Brain microvascular endothelial cell (primary cell): ENCODE measurements at regions not wholly inside any gene's neighbourhood (a gene's known extent, or its start where the extent isn't known, plus 50 kb on each side); places are given as distances from the start of the nearest gene placed in this dataset.

ENCODE experiments used
- DNase-seq: peaks from one replicate; pipeline ENCODE4 v3.0.0-alpha.2; 2020
- H3K27ac ChIP-seq: fragments of 250-450 bp; sonication (Bioruptor Pico); 2 replicates; pipeline ENCODE4 v1.5.1; 2020; ENCODE audit warnings: mild to moderate bottlenecking, moderate library complexity
- H3K27me3 ChIP-seq: fragments of 250-450 bp; sonication (Bioruptor Pico); replicated peaks from 2 replicates; pipeline ENCODE4 v1.5.1; 2020; ENCODE audit warnings: mild to moderate bottlenecking
- H3K36me3 ChIP-seq: fragments of 250-450 bp; sonication (Bioruptor Pico); replicated peaks from 2 replicates; pipeline ENCODE4 v1.5.1; 2020; ENCODE audit warnings: mild to moderate bottlenecking
- H3K4me3 ChIP-seq: 2 replicates; pipeline ENCODE4 v1.5.1; 2011; ENCODE audit warnings: low read depth, mild to moderate bottlenecking, control low read depth, low read length, moderate library complexity
- CTCF ChIP-seq: IDR thresholded peaks from 2 replicates; pipeline ENCODE4 v1.5.1; 2011; ENCODE audit warnings: low read depth, mild to moderate bottlenecking, moderate library complexity, low read length, control low read depth, inconsistent platforms; ENCODE audit errors: missing control alignments
- in situ Hi-C: cut with HindIII; loops from 2 replicates; pipeline ENCODE4 v1.10.0; 2017; ENCODE audit warnings: low sequenced_read_pairs, low pct_ligation_motif_present

GRCh38 chr7:106397994-106398393, 113.2 kb upstream of the NAMPT start:
- in situ Hi-C loops: no loop called here
- Histone ChIP-seq H3K27ac (no peak overlapping the region), H3K27me3 (no peaks in the 10 kb centered on the region), H3K36me3 (no peaks in the 10 kb centered on the region), H3K4me3 (no peak overlapping the region)
- DNase-seq: no peak
- no peak for TF ChIP-seq CTCF

DNA sequence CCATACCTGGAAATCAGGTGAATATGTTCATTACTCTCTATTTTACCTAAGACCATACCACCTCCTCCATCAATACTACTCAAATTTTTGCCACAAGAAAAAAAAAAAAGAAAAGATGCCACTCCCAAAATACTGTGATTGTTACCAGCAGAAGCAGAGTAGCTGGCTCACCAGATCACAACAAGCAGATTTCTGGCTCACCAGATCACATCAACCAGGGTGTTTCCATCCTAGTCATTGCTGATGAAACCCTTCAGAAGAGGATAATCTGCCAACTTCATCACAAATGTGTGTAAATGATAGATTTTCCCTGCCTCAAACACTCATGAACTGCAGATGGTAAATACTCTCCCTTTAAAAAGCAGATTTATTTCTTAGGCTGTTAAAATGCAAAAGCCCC, 109.7 kb upstream of the NAMPT start:
- Histone ChIP-seq H3K36me3 (no peaks in the 10 kb centered on the region), H3K27me3 (no peaks in the 10 kb centered on the region), H3K4me3 (no peak overlapping the region), H3K27ac (no peak overlapping the region)
- in situ Hi-C loops: no loop called here
- no peak for TF ChIP-seq CTCF
- DNase-seq: no peak

- H3K4me3 ChIP-seq: no peak overlapping the region
- no peak for TF ChIP-seq CTCF
- no peak overlapping the region for H3K27ac ChIP-seq
- no peak for DNase-seq
- in situ Hi-C loops: no loop called here
- H3K27me3 ChIP-seq: no peaks in the 10 kb centered on the region
- no peaks in the 10 kb centered on the region for H3K36me3 ChIP-seq
Measured at GRCh38 chr7:106393564-106394251, 108.9 kb upstream of the NAMPT start.

- Histone ChIP-seq H3K4me3 (no peak overlapping the region), H3K36me3 (no peaks in the 10 kb centered on the region), H3K27me3 (no peaks in the 10 kb centered on the region), H3K27ac (no peak overlapping the region)
- TF ChIP-seq CTCF: no peak
- in situ Hi-C loops: no loop called here
- DNase-seq: no peak
Measured at GRCh38 chr7:106392590-106392989, 107.8 kb upstream of the NAMPT start.

GRCh38 chr7:106392144-106392543, 107.4 kb upstream of the NAMPT start:
- Histone ChIP-seq H3K4me3 (no peak overlapping the region), H3K27me3 (no peaks in the 10 kb centered on the region), H3K36me3 (no peaks in the 10 kb centered on the region), H3K27ac (no peak overlapping the region)
- in situ Hi-C loops: no loop called here
- no peak for DNase-seq
- TF ChIP-seq CTCF: no peak

DNA sequence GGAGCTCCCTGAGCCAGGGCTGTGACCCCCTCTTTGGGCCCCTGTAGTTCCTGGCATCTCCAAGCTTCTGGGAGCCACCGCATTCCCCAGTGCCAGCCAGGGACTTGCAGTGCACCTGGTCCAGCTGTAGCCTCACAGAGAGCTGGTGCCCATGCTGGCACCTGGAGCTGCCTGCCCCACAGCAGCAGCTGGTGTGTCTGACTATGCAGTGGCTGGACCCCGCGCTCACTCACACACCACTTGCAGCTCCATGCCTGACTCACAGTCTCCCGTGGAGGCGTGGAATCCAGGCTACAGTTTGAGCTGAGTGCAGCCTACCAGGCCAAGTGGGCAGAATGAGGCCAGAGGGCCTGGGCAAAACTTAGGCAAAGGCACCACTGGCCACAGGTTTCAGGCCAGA, 102.2 kb upstream of the NAMPT start:
- Histone ChIP-seq H3K36me3 (no peaks in the 10 kb centered on the region), H3K4me3 (no peak overlapping the region), H3K27me3 (no peaks in the 10 kb centered on the region), H3K27ac (no peak overlapping the region)
- in situ Hi-C loops: no loop called here
- no peak for TF ChIP-seq CTCF
- DNase-seq: no peak
